ENCODE measurements at regions not wholly inside any gene's neighbourhood (a gene's known extent, or its start where the extent isn't known, plus 50 kb on each side); places are given as distances from the start of the nearest gene placed in this dataset.

GRCh38 chrX:23202326-23202725 lies 132.3 kb upstream of the PTCHD1 start:
- H3K27ac ChIP-seq, result no peak overlapping the region
- no peaks in the 10 kb centered on the region for H3K9me3 ChIP-seq
- no peaks in the 10 kb centered on the region for H3K27me3 ChIP-seq
- H3K4me3 ChIP-seq, result no peak overlapping the region
- 44 to 52% (median 49%) methylated on average over 4 of the region's 4 CpGs for WGBS, 4 donors
- H3K36me3 ChIP-seq, result no peaks in the 10 kb centered on the region
- intact Hi-C loops (cut with DNase I), result no loop called here
- ATAC-seq (no peak), DNase-seq (no peak)
- no peaks in the 10 kb centered on the region for H3K4me1 ChIP-seq
- TF ChIP-seq CTCF (IDR thresholded peaks at IDR 0.05), result no peak
- TF ChIP-seq POLR2A (IDR thresholded peaks at IDR 0.05), result no peak

- ATAC-seq (no peak), DNase-seq (no peak)
- TF ChIP-seq CTCF (IDR thresholded peaks at IDR 0.05), result no peak
- Histone ChIP-seq H3K27ac (no peak overlapping the region), H3K4me3 (no peak overlapping the region), H3K36me3 (no peaks in the 10 kb centered on the region), H3K27me3 (peaks cover 0 to 2% (median 0%) of the 10 kb centered on the region in 9 donors), H3K4me1 (no peaks in the 10 kb centered on the region), H3K9me3 (no peaks in the 10 kb centered on the region)
- WGBS, 4 donors, result 70 to 92% (median 81%) methylated on average over 5 of the region's 5 CpGs
- intact Hi-C loops (cut with DNase I), result no loop called here
These were observed 111.5 kb upstream of the PTCHD1 start for GRCh38 chrX:23223169-23223568.

- ATAC-seq, result no peak
- H3K9me3 ChIP-seq, result no peaks in the 10 kb centered on the region
These were observed 106.2 kb upstream of the PTCHD1 start for GRCh38 chrX:23228454-23228853.

GRCh38 chrX:23228950-23229448 lies 105.7 kb upstream of the PTCHD1 start:
- peaks cover 0 to 6% (median 0%) of the 10 kb centered on the region in 9 donors for H3K27me3 ChIP-seq
- ATAC-seq, result peak in 3 of 4 donors; percentile 63 to 84 (median 75)
- no peaks in the 10 kb centered on the region for H3K4me1 ChIP-seq
- WGBS, 4 donors, result 13 to 27% (median 25%) methylated on average over 5 of the region's 5 CpGs
- TF ChIP-seq CTCF (IDR thresholded peaks at IDR 0.05), result no peak
- TF ChIP-seq POLR2A (IDR thresholded peaks at IDR 0.05), result no peak
- no peaks in the 10 kb centered on the region for H3K9me3 ChIP-seq
- no peaks in the 10 kb centered on the region for H3K36me3 ChIP-seq
- H3K27ac ChIP-seq, result no peak overlapping the region
- intact Hi-C loops (cut with DNase I), result no loop called here
- H3K4me3 ChIP-seq, result no peak overlapping the region
- DNase-seq, result peak in 4 of 5 donors; percentile 4 to 22 (median 18)

More at GRCh38 chrX:23228454-23228853, 106.2 kb upstream of the PTCHD1 start:
- H3K27me3 ChIP-seq, result peaks cover 0 to 6% (median 0%) of the 10 kb centered on the region in 9 donors
- no peak for DNase-seq
- TF ChIP-seq CTCF (IDR thresholded peaks at IDR 0.05), result no peak
- H3K4me3 ChIP-seq, result no peak overlapping the region
- WGBS, 4 donors, result 35 to 62% (median 53%) methylated on average over 3 of the region's 3 CpGs
- intact Hi-C loops (cut with DNase I), result no loop called here
- H3K4me1 ChIP-seq, result no peaks in the 10 kb centered on the region
- no peaks in the 10 kb centered on the region for H3K36me3 ChIP-seq
- H3K27ac ChIP-seq, result no peak overlapping the region

All from heart left ventricle (tissue), 16 donors.